K562 (cell line): ENCODE measurements at regions not wholly inside any gene's neighbourhood (a gene's known extent, or its start where the extent isn't known, plus 50 kb on each side); places are given as distances from the start of the nearest gene placed in this dataset.

Experiments
- ATAC-seq: fragments of 200-7000 bp; cut with Tn5 transposase; 3 replicates; pipeline ENCODE4 v1.9.1; 2020; ENCODE audit warnings: moderate library complexity
- BruUV-seq: library from RNA; stranded (reverse); fragments of 400-500 nt; replicated peaks from 2 replicates; lab custom pipeline; 2021; lab: Mats Ljungman, UMichigan
- CTCF ChIA-PET: fragments of 300-600 bp; formaldehyde crosslinking; extraction: SDS; loops from one replicate; lab custom pipeline; 2021; ENCODE audit warnings: low intra/inter-chr PET ratio; lab: Yijun Ruan, JAX
- POLR2A ChIA-PET: fragments of 300-600, 350-650 bp; sonication (Branson Sonifier 250); formaldehyde crosslinking; extraction: SDS; loops from one replicate; lab custom pipeline; 2021; ENCODE audit warnings: antibody characterized with exemption, inconsistent platforms; lab: Yijun Ruan, JAX
- DNase-seq, 4 experiments: peaks; one replicate each; pipeline versions ENCODE4 v3.0.0 to v3.0.0-alpha.2; 2011 to 2018; ENCODE audit warnings: low spot score in 3 of 4, mixed read lengths in 3 of 4; ENCODE audit errors: extremely low read depth in 1 of 4
- FAIRE-seq: peaks from 2 replicates; lab custom pipeline; 2011; peaks lifted over from hg19 to GRCh38; lab: Jason Lieb, UNC
- H2AFZ ChIP-seq: 2 replicates; pipeline ENCODE4 v1.6.0; 2011; ENCODE audit warnings: low read depth, low read length, control low read depth, inconsistent platforms
- H3K27ac ChIP-seq: fragments of 200-600 bp; 3 replicates; pipeline ENCODE4 v1.8.0; 2011; ENCODE audit warnings: low read depth, mild to moderate bottlenecking, control low read depth, inconsistent platforms, low read length, moderate library complexity, mixed read lengths; ENCODE audit errors: extremely low read depth
- H3K27me3 ChIP-seq, 2 experiments: fragments of 300-600 bp in 1 of 2; 2 replicates in 1 of 2; 3 replicates in 1 of 2; pipeline versions ENCODE4 v1.6.0 to v1.8.0; 2011; ENCODE audit warnings: inconsistent platforms in 2 of 2, low read length in 2 of 2, mild to moderate bottlenecking in 1 of 2, mixed read lengths in 1 of 2, moderate library complexity in 1 of 2; ENCODE audit not compliant: control insufficient read depth in 2 of 2, insufficient read depth in 2 of 2
- H3K36me3 ChIP-seq: fragments of 300-600 bp; 3 replicates; pipeline ENCODE4 v1.8.0; 2011; ENCODE audit warnings: mild to moderate bottlenecking, low read length, inconsistent platforms; ENCODE audit not compliant: control insufficient read depth, insufficient read depth
- H3K4me1 ChIP-seq, 2 experiments: fragments of 200-600 bp in 1 of 2; replicated peaks in 1 of 2; 2 replicates in 1 of 2; 3 replicates in 1 of 2; pipeline versions ENCODE4 v1.5.1 to v1.8.0; 2011; ENCODE audit warnings: inconsistent platforms in 2 of 2, low read length in 2 of 2, mild to moderate bottlenecking in 1 of 2, mixed read lengths in 1 of 2, moderate library complexity in 1 of 2; ENCODE audit not compliant: control insufficient read depth in 2 of 2, insufficient read depth in 2 of 2
- H3K4me2 ChIP-seq: 2 replicates; pipeline ENCODE4 v1.6.1; 2011; ENCODE audit warnings: low read length, control low read depth, inconsistent platforms, mixed read lengths; ENCODE audit not compliant: insufficient read depth
- H3K4me3 ChIP-seq: fragments of 200-600 bp; sonication (generic), shearing (Covaris generic); 2 replicates; pipeline ENCODE4 v1.5.1; 2016; ENCODE audit warnings: control low read depth, inconsistent platforms
- H3K79me2 ChIP-seq: fragments of 200-600 bp; 3 replicates; pipeline ENCODE4 v1.8.0; 2011; ENCODE audit warnings: low read length, inconsistent platforms; ENCODE audit not compliant: control insufficient read depth, insufficient read depth
- H3K9ac ChIP-seq, 2 experiments: 2 replicates each; pipeline versions ENCODE4 v1.6.0 to v1.6.1; 2011; ENCODE audit warnings: low read depth in 2 of 2, low read length in 2 of 2, control low read depth in 1 of 2, inconsistent platforms in 1 of 2, mild to moderate bottlenecking in 1 of 2, mixed read lengths in 1 of 2; ENCODE audit not compliant: insufficient read depth in 1 of 2
- H3K9me1 ChIP-seq: one replicate; pipeline ENCODE4 v1.6.0; 2011; ENCODE audit warnings: inconsistent platforms, mild to moderate bottlenecking, low read length, moderate library complexity; ENCODE audit not compliant: control insufficient read depth, insufficient read depth
- H3K9me3 ChIP-seq: replicated peaks from 2 replicates; pipeline ENCODE4 v1.5.1; 2011; ENCODE audit warnings: low read depth, low read length, inconsistent platforms; ENCODE audit not compliant: control insufficient read depth, insufficient read depth
- H4K20me1 ChIP-seq: replicated peaks from 2 replicates; pipeline ENCODE4 v1.6.1; 2011; ENCODE audit warnings: low read length, inconsistent platforms, mixed read lengths; ENCODE audit not compliant: control insufficient read depth, insufficient read depth
- BRCA1 ChIP-seq, 2 experiments: fragments of 450-650 bp in 1 of 2; sonication (generic) in 1 of 2; formaldehyde crosslinking in 1 of 2; IDR thresholded peaks; 2 replicates each; pipeline versions ENCODE4 v1.5.0 to v1.6.1; 2017 to 2020; ENCODE audit warnings: mild to moderate bottlenecking in 1 of 2, missing genetic modification reagents in 1 of 2
- CEBPZ ChIP-seq: fragments of 150-350 bp; IDR thresholded peaks from 2 replicates; pipeline ENCODE4 v1.6.1; 2014; ENCODE audit warnings: low read depth, mild to moderate bottlenecking, low read length, borderline replicate concordance
- E2F5 ChIP-seq: sonication (generic); formaldehyde crosslinking; IDR thresholded peaks from 2 replicates; pipeline ENCODE4 v1.8.0; 2022; ENCODE audit warnings: mild to moderate bottlenecking, missing genetic modification reagents
- E2F8 ChIP-seq: fragments of 450-650 bp; IDR thresholded peaks from 2 replicates; pipeline ENCODE4 v1.7.1; 2018; ENCODE audit warnings: mild to moderate bottlenecking, low read depth; ENCODE audit not compliant: partially characterized antibody
- FUS ChIP-seq: fragments of 200-400 bp; formaldehyde crosslinking; optimal IDR thresholded peaks from 2 replicates; pipeline ENCODE3; 2017; ENCODE audit warnings: low read depth, low read length
- GATA2 ChIP-seq: sonication (generic); formaldehyde crosslinking; IDR thresholded peaks from 2 replicates; pipeline ENCODE4 v1.4.0; 2020; ENCODE audit warnings: mild to moderate bottlenecking, missing genetic modification reagents
- GTF2B ChIP-seq: IDR thresholded peaks from 2 replicates; pipeline ENCODE4 v1.6.1; 2011; ENCODE audit not compliant: insufficient read length; ENCODE audit errors: extremely low read depth
- GTF2F1 ChIP-seq: IDR thresholded peaks from 2 replicates; pipeline ENCODE4 v1.6.1; 2011; ENCODE audit warnings: low read depth, low read length, improper control_type of control experiment
- MEF2D ChIP-seq: conservative IDR thresholded peaks from 2 replicates; pipeline ENCODE4 v1.6.1; 2016; ENCODE audit warnings: low read depth, missing genetic modification characterization, missing compliant biosample characterization
- OTX1 ChIP-seq: fragments of 450-650 bp; formaldehyde crosslinking; IDR thresholded peaks from 2 replicates; pipeline ENCODE4 v1.4.0; 2022; ENCODE audit warnings: mild to moderate bottlenecking
- PHTF2 ChIP-seq: fragments of 250-450 bp; sonication (Bioruptor Pico); IDR thresholded peaks from 2 replicates; pipeline ENCODE4 v1.5.0; 2021; ENCODE audit warnings: mild to moderate bottlenecking
- SRF ChIP-seq, 2 experiments: fragments of 250-450, 450-650 bp in 1 of 2; sonication (Bioruptor Pico) in 1 of 2; sonication (generic) in 1 of 2; formaldehyde crosslinking; IDR thresholded peaks; 2 replicates each; pipeline versions ENCODE4 v1.5.0 to v1.5.1; 2020 to 2022; ENCODE audit warnings: mild to moderate bottlenecking in 1 of 2, missing genetic modification reagents in 1 of 2
- YBX1 ChIP-seq: fragments of 450-650 bp; IDR thresholded peaks from 2 replicates; pipeline ENCODE4 v1.7.1; 2016; ENCODE audit warnings: mild to moderate bottlenecking
- ZNF224 ChIP-seq: sonication (generic); formaldehyde crosslinking; IDR thresholded peaks from 2 replicates; pipeline ENCODE4 v1.8.0; 2022; ENCODE audit warnings: mild to moderate bottlenecking, missing genetic modification reagents
- ZNF23 ChIP-seq: fragments of 250-450 bp; sonication (Bioruptor Pico); IDR thresholded peaks from 2 replicates; pipeline ENCODE4 v1.4.0; 2020; ENCODE audit warnings: mild to moderate bottlenecking
- ZNF347 ChIP-seq: fragments of 450-650 bp; formaldehyde crosslinking; IDR thresholded peaks from 2 replicates; pipeline ENCODE4 v1.4.0; 2020; ENCODE audit warnings: low read depth, mild to moderate bottlenecking, moderate library complexity
- in situ Hi-C: fragments of 300-500 bp; cut with MboI; formaldehyde crosslinking; loops from 4 replicates; pipeline ENCODE4 v1.15.0; 2018; ENCODE audit warnings: inconsistent platforms, mixed read lengths
- intact Hi-C: fragments of 100-400 bp; cut with micrococcal nuclease; formaldehyde crosslinking; loops from 2 replicates; pipeline ENCODE4 v1.14.2; 2022

- no peak for TF ChIP-seq MEF2D
- TF ChIP-seq OTX1 (CRISPR knock-in tag), result no peak
- TF ChIP-seq GATA2, result no peak
- TF ChIP-seq GTF2B, result no peak
- no peak for TF ChIP-seq E2F5
- no peak for TF ChIP-seq BRCA1 (IDR thresholded peaks at IDR 0.05)
- TF ChIP-seq BRCA1 (CRISPR knock-in tag; IDR thresholded peaks at IDR 0.05), result no peak
- TF ChIP-seq ZNF347 (CRISPR knock-in tag), result no peak
- no peak for TF ChIP-seq PHTF2
- TF ChIP-seq FUS, result no peak
- no peak for TF ChIP-seq GTF2F1
- TF ChIP-seq, all 486 proteins: peak for 0
These were observed 240.3 kb upstream of the ETAA1 start (continued) for GRCh38 chr2:67156796-67157195.

GRCh38 chr2:67158718-67159117 is 238.4 kb upstream of the ETAA1 start:
- in situ Hi-C loops (no loop called here), intact Hi-C loops (no loop called here)
- Histone ChIP-seq H3K9ac (no peak overlapping the region), H3K27ac (no peak overlapping the region), H3K36me3 (no peaks in the 10 kb centered on the region), H3K4me3 (no peak overlapping the region), H4K20me1 (no peaks in the 10 kb centered on the region), H3K9me3 (no peaks in the 10 kb centered on the region), H2AFZ (no peak overlapping the region), H3K4me1 (no peaks in the 10 kb centered on the region), H3K79me2 (no peaks in the 10 kb centered on the region), H3K9me1 (no peaks in the 10 kb centered on the region), H3K4me2 (no peak overlapping the region), H3K27me3 (no peaks in the 10 kb centered on the region)
- ATAC-seq (no peak), FAIRE-seq (no peak), DNase-seq (no peak)
- BruUV-seq, result no TSS peak
- ChIA-PET POLR2A (no interaction called here), CTCF (no interaction called here)
- TF ChIP-seq ZNF23 (CRISPR knock-in tag), result no peak
- TF ChIP-seq ZNF224, result no peak
- no peak for TF ChIP-seq E2F8
- no peak for TF ChIP-seq SRF (CRISPR knock-in tag; IDR thresholded peaks at IDR 0.05)
- no peak for TF ChIP-seq YBX1
- TF ChIP-seq CEBPZ, result no peak
